CD4-positive, alpha-beta T cell treated with Interleukin-12 subunit alpha and Interleukin-12 subunit beta, for 1 hour (primary cell): ENCODE measurements at regions not wholly inside any gene's neighbourhood (a gene's known extent, or its start where the extent isn't known, plus 50 kb on each side); places are given as distances from the start of the nearest gene placed in this dataset.
"Not testable (repeated sequence)": the region's sequence is repeated elsewhere in the genome, so short reads cannot be mapped to it uniquely, and the experiment has no call there.

Experiments
- DNase-seq: peaks from one replicate; pipeline ENCODE4 v3.0.0-alpha.2; 2020

DNA sequence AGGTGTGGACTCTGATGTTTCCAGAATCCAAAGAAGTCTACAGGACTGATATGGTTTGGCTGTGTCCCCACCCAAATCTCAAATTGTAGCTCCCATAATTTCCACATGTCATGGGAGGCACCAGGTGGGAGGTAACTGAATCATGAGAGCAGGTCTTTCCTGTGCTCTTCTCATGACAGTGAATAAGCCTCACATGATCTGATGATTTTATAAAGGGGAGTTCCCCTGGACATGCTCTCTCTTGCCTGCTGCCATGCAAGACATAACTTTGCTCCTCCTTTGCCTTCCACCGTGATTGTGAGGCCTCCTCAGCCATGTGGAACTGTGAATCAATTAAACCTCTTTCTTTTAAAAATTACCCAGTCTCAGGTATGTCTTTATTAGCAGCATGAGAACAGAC lies 1205.3 kb downstream of the SLC16A7 start:
- DNase-seq, result not testable (repeated sequence)

DNA sequence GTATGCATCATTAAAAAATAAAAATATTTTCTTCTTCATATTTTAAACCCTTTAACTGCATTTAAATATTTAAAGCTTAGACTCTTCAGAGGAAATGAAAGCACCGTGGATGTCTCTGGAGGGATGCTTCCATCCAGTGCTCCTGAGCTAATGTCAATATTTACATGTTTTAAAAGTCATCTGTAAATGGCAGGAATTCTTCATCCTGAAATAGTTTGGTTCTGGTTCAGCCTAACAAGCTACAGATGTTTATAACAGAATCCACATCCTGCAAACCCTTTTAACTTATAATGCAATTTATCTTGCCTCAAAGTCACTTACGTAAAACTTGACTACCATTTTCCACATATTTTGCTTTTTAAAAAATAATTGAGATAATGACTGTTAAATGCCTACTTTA lies 1207.3 kb downstream of the SLC16A7 start:
- DNase-seq, result no peak

DNA sequence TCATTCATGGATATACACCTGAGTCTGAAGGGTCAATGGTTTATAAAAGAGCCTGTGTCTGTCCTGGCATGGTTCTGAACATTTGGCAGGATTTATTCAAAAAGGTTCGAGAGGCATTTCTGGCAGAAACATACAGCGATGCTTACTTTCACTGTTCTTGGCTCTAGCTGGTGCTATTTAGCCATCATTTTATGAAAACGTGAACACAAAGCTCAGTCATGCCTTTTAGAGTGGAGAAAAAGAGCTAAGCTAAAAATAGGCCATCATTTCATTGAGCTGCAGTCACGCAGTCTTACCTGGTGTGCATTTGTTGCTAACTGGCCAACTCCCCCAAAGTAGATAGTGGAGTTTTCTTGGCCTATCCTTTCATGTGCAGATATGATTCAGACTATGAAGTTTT lies 1209.5 kb downstream of the SLC16A7 start:
- no peak for DNase-seq

DNA sequence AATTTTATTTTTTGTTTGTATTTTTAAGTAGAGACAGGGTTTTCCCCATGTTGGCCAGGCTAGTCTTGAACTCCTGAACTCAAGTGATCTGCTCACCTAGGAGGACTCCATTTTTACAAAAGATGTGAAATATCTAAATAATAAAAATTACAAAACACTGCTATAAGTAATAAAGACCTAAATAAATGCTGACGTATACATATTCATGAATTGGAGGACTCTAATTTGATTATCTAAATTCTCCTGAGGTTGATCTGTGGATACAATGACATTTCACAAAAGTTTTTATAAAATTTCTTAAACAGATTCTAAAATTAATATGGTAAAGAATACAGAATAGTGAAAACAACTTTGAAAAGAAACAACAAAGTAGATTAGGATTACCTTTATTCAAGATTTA lies 1224.0 kb downstream of the SLC16A7 start:
- no peak for DNase-seq

DNA sequence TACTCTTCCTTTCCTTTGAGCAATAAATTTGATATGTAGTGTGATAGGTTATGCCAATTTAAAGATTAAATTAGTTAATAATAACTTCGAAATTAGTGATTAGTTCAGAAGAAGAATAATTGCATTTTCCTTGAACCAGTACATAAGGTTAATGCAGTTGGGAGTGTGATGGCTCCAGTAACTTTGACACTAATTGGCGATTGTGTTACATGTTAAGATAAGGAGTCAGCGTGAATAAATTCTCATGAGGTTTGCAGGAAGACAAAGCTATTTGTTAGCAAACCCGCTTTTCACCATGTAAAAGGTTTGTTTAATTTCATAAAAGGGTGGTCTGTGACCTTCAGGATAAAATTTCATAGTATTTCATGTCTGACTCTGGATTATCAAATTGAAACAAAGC lies 1226.8 kb downstream of the SLC16A7 start:
- DNase-seq, result no peak

DNA sequence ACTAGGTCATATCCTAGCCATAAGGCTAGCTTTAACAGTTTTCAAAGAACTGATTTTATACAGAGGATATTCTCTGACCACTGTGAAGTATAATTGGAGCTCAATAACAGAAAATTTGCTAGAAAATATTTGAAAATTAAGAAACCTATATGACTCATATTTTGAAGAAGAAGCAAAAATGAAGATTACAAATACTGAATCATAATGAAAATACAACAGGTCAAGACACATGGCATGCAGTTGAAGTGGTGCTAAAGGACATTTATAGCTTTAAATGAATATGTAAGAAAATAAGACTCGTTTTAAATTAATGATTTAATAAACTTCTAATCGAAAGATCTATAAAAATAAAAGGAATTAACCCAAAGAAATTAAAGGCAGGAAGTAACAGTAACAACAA lies 1234.6 kb downstream of the SLC16A7 start:
- no peak for DNase-seq

DNA sequence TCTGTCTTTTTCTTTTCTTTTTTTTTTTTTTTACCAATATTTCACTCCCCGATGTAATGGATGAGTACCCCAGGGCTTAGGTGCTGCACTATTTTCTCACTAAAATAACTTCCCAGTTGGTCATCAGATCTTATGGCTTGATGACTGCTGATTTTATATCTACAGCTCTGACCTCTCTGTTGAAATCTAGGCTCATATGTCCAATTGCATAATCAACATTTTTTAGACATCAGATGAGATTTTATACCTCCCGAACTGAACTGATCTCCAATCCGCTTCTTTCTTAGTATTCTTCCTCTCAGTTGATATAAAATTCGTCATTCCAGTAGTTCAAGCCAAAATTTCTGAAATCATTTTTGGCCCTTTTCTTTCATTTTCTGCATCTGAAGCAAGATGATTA lies 1236.5 kb downstream of the SLC16A7 start:
- no peak for DNase-seq

DNA sequence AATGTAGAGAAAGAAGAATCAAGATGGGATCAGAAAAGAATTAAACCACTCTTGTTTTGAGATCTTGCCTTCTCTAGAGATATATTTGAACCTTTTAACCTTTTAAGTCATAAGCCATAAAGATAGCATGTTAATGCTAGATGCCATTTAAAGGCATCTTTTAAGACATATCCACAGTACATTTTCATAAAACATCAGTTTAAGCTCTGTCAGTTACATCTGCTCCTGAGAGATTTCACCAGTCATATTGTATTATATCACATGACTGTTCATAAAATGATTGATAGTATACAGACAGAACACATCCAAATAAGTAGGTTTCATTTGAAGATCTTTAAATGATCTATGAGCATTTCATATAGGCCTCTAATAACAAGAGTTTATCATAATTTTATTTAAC lies 1238.5 kb downstream of the SLC16A7 start:
- no peak for DNase-seq

DNA sequence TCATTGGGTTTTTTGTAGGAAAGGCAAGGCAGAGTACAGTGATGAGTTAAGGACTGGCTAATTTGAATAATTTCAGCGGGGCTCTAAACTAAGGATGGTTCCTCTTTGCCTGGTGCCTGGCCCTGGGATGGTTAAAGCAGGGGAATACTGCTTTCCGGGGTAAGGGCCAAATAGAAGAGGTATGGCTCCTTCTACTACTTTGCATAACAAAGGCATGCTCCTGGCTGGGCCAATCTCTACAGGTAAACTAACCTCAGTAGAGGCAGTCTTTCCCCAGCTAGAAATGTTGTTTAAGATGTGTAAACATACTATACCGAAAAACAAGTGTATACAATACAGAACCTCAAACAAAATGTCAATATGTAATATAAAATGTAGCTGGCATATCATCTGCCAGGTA lies 1239.0 kb downstream of the SLC16A7 start:
- DNase-seq, result no peak

DNA sequence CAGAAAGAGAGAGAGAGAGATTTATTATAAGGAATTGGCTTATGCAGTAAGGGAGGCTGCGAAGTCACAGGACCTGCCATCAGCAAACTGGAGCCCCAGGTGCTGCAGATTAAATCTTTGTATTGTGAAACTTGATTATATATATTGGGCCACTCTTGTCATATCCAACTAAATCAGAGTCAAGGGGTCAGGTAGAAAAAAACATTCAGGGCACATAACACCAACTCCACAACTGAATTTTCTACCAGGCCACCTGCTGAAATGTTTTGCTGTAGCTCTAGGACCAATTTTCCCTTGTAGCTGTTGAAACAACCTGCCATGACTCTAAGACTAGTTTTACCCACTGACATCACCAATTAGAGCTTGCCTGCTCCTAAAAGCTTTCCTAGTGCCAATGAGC lies 1240.8 kb downstream of the SLC16A7 start:
- DNase-seq, result no peak

DNA sequence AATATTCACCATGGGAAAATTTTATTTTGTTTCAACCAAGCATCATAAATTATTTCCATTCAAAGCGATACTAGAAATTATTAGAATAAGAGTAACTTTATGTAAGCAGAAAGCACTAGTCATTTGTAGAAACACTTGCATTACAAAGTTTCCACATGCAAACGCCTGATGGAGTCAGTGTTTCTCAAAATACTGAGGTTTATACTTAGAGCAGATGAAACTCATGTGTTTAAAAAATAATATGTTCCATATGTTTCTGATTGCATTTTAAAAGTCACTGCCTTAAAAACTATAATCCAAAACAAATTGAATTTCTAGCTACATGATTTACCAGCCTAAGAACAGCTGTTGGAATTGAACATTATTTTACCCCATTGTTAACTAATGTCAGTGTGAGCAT lies 1246.4 kb downstream of the SLC16A7 start:
- no peak for DNase-seq

DNA sequence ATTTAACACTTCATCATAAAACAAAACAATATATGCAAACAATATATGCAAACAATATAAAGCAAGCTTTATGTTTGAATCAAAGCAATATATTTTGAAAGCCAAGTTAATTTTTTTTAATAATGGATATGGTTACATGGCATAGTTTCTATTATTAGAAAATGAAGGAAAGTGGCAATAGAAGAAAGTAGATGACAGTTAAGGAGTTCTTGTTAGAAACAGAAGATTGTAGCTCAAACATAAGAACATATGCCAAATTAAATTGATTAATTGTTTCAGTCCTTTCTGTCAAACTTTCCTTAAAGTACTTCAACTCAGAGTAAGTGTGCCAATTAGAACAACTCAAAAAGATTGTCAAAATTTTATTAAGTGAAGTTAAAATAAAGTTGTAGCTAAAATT lies 1248.3 kb downstream of the SLC16A7 start:
- no peak for DNase-seq

DNA sequence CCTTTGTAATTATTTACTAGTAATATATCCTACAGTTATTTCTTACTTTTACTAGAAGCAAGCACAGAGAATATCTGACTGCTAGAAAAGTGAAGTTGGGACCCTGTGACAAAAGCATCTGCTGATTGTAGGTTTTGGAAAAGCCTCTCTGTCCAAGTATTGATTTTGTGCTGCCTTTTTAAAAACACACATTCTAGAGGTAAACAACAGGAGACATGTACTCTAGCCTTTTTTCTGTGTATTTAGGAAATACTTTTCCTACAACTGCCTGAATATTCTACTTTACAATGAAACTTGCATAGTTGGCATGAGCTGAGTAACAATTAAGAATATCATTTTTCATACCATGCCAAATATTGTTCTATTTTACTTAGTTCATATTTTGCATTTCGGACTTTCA lies 1249.0 kb downstream of the SLC16A7 start:
- no peak for DNase-seq

DNA sequence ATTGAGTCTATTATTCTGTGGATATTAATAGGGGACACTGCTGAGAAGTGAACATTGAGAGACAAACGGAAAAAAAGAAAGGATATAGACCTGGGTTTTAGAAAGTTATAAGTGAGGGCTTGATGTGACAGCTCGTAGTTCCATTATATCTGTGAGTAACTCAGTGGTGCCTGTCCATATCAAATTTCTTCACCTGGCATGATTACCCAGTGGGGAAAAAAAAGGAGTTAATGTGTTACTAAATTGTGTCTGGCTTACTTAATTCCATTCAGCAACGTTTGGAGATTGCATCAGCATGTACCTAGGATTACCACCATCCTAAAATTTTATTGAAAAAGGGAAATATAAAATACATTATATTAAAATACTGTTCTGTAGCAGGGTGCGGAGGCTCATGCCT lies 1249.9 kb downstream of the SLC16A7 start:
- no peak for DNase-seq

DNA sequence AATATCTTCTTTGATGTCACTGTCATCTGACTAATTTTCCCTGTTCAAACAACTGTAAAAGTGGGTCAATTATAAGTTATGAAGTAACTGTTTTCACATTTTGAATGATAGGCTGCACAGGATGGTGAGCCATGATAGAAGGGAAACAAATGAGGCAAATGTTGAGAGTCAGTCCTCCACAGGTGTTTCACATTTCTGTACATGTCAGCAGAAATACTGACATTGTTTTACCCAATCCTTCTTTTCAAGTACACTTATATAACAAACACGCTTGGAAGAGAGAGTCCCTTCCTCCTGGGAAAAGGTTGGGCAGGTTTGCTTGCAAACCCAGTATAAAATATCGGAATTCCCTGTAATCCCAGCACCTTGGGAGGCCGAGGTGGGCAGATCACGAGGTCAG lies 1251.5 kb downstream of the SLC16A7 start:
- DNase-seq, result no peak

DNA sequence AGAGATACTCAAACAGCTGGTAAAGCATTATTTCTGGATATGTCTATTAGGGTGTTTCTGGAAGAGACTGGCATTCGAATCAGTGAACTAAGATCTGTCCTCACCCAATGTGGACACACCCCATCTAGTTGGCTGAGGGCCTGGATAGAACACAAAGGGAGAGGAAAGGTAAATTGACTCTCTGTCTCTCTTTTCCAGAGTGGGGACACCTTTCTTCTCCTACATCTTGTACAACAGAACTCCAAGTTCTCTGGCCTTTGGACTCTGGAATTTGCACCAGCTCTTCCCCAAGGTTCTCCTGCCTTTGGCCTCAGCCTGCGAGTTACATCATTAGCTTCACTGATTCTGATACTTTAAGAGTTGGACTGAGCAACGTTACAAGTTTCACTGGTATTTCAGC lies 1253.9 kb downstream of the SLC16A7 start:
- no peak for DNase-seq

DNA sequence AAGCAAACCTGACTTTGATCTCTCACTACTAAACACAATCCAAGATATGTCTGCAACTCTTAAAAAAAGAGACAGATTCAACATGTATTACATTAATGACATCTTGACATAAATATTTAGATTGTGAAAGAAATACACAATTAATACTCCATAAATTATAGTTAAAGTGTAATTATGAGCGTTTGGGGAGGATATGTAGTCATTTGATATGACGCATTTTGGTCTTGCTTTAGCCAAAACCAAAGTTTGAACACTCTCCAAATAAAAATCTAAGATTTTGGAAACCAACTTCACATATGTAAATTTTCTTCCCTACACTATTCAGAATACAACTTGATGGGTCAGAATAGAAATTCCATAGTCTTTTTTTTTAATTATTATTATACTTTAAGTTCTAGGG lies 1257.6 kb downstream of the SLC16A7 start:
- DNase-seq, result no peak

DNA sequence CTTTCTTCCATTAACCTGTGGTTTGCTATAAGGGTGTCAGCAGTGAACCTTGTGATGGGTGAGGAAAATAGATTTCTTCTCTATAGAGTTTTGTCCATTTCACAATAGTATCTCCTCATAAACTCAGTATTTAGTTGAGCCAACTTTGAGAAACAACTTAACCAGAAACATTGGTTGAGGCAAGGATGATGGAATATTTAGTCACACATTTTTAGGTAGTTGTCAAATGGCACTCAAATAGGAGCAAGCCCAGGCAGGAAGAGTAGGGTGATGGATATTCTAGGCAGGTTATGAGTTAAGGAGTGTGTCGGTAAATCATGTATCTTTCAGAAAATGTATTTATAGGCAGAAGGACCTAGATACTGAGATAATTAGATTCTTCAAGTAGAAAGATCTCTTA lies 1267.6 kb downstream of the SLC16A7 start:
- no peak for DNase-seq

DNA sequence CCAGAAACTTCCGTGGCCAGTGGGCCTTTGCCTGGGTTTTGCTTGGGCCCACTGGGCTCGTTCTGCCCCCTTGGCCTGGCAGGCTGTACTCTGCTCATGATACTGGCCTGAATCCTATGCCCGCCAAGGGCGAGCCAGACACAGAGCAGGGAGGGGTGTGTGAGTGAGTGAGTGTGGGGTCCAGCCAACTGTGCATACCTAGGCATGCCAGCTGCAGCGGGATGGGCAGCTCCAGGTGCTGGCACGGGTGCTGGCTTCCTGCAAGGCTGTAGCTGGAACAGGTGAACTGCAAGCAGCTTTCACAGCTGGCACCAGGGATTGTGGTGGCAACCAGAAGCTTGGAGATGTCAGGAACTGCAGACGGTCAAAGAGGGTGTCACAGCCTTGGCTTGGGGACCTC lies 1276.4 kb downstream of the SLC16A7 start:
- no peak for DNase-seq

DNA sequence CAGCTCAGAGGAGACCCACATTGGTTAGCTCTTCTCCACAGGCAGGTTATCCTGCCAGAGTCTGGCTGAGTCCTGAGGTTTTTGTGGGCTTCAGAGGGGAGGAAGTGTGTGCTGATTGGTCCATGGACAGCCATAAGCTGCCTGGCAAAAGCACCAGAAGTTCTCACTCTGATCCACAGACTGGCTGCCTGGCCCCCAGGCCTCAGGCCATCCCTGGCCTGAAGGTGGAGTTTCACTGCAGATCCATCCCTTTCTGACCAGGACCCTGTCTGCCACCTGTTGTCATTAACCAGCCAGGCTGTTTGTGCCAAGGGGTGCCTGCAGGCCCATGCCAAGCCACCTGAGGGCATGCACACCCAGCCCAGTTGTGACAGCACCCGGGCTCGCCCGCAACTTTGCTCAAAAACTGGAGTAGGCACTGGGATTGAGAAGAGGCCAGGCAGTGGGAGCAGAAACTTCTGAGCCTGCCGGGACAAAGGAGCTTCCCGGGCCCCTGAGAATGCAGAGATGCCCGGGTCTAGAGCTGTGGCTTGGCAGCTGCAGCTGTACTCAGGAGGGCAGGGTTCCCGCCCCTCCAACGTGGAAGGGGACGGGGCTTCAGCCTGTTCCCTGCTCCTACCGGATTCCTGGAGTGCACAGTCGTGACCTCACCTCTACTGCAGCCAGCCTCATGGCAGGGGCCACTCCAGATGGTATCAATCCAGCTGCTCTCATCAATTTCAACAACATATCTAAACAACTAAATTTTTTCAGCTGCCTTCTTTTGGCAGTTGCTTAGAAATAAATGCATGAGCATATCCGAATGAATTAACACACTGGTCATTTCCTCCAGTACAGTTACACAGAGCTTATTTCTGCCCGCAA lies 1277.3 kb downstream of the SLC16A7 start:
- DNase-seq, result no peak

DNA sequence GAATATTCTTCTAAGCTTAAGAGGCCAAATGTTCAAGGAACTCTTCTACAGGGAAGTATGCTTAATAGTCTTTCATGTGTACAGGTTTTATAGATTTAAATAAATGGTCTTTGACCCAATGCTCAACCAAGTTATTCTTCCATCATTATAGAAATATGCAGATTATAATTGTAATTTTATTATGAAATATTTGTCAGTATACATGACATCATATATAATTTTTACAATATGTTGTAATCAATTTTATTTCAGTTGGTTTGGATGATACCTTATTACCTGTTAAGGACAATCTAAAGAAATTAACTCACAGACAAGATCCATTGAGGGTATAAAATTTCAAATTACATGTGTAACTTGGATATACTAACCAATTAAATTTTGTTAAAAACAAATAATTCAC lies 1278.3 kb downstream of the SLC16A7 start:
- DNase-seq, result no peak

DNA sequence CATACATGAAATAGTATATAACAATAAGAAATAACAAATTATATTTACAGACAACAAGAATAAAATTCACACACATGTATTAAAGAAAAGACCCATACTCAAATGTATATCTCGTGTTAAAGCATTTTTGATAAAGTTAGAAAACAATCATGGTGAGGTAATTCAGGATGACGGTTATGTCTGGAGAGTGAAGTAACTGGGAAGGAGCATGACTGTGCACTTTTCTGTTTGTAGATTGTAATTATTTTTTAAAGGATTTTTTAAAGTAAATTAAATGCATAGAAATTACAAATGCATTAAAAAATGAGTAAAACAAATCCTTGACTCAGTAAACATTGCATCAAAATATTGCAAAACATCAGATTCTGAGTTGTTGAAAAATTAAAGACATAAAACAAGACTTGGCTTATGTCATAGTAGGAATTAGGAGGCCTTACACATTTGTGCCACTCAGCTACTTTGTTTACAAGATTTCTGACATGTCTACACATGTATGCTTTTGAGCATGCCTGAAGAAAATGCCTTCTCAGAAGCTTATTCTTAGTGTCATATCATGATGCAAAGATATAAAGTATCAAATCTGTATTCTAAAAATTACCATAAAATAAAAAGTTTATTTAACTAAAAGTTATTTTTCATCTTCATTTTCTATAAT lies 1325.1 kb downstream of the SLC16A7 start:
- DNase-seq, result no peak

DNA sequence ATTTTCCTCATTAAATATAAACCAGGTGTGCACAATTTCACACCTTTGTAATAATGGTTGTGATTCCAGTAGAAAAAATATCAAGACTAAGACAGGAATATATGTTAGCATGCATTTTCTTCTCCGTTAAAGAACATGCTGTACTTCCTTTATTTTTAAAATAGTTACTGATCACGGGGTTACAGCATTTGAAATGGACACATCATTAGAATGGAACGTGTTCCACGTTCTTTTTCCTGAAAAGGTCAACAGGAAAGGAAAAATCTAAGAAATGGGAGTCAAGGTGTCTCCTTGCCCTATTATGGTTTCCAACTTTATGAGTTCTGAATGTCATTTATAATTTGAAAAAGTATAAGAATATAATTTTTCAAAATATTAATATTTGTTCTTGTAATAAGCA lies 1325.7 kb downstream of the SLC16A7 start:
- no peak for DNase-seq

DNA sequence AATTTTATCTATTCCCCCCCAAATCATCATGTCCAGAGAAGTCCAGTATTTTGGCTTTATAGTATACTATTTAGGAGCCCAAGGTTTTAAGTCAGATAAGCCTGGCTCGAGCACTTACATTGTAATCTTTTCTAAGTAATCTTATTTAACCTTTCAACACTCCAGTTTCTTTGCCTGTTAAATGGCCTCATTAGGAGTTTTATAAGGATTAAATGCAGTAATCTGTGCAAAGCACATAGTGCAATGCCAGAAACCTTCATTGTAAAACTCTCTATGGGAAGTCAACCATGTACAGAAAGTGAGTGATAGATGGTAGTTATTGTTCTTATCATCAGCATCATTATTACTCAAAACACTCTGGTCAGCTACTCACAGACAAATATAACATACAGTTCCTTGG lies 1330.4 kb downstream of the SLC16A7 start:
- no peak for DNase-seq

DNA sequence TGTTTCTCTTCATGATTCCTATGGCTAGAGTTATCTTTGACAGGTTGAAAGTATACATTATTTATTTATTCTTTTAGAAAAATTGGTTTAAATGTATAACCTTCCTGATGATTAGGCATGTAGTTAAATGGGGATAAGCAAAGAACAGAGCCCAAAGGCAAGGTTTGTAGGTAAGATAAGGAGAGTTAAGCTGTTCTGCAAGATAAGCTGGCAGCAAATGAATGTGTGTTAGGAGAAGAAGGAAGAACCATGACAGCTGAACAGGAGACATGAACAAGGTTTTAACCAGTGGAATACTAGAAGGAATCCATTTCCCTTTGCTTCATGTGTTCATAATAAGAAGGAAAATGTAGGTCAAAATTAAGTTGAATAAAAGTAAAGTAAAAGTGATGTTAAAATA lies 1330.1 kb upstream of the USP15 start:
- no peak for DNase-seq
